ENCODE measurements at regions not wholly inside any gene's neighbourhood (a gene's known extent, or its start where the extent isn't known, plus 50 kb on each side); places are given as distances from the start of the nearest gene placed in this dataset.
"Not testable (repeated sequence)": the region's sequence is repeated elsewhere in the genome, so short reads cannot be mapped to it uniquely, and the experiment has no call there.

DNA sequence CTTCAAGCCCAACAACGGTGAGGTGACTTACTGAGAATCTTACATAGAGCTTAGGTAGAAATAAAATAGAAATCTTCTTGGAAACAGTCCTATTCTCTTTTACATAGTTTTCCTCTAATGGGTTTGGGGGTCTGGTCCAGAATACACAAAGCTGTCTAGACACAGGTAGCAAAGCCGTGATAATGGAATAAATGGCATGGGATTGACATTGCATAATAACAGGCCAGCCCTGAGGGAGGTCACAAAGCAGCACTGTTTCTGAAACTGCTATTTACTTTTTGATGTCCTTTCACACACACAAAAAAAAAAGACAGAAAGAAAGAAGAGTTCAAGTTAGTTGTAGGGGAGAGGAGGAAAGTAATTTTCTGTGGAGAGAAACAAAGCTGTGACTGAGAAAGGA lies 364.8 kb upstream of the SORCS1 start:
- no peak for DNase-seq

DNA sequence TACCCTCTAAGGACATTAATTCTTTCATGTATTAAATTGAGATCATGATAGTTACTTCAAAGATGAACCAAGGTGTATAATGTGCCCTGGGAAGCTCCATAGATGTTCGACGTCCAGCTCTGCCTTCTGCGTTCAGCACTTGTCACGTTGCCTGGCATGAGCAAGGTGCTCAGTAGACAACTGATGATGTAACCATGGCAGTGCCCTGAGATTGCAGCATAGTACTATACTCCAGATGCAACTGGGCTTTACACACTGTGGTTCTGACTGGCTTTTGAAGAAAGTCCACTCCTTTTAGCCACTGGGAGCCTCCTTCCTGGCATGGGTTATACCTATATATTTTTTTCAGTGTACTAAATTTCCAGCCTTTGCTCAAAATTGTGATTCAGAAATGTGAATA lies 355.8 kb upstream of the SORCS1 start:
- no peak for DNase-seq

DNA sequence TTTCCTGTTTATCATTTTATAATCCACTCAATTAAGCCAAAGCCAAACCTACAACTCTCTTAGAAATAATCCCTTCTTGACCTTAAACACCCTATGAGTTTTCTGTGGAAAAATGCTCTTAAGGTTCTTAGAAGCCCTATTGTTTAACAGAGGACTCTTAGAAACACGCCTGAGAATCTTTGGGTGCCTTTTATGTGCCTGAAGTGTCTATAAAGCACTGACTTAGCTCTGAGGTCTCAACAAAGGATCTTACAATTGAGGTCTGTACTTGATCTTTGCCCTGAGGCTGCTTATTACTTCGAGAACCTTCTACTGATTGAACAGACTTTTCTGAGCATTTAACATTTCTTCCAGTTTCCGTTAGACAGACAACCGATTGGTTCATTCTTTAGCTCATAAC lies 353.3 kb upstream of the SORCS1 start:
- no peak for DNase-seq

DNA sequence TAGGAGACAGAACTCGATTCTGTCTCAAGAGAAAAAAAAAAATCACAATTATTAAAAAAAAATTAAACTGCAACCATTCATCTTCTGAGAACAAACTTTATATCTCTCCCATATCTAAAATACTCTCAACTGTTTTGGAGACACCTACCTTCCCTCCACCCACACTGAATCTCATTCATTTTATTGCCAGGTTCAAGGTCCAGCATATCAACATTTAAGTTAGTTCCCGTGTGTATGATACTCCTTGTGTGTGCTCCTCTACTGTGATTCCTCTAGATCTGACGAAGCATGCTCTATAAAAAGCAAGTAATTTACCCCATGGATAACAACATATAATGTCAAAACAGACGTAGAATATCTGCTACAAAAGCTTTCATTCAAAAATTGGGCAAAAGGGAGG lies 351.8 kb upstream of the SORCS1 start:
- no peak for DNase-seq

DNA sequence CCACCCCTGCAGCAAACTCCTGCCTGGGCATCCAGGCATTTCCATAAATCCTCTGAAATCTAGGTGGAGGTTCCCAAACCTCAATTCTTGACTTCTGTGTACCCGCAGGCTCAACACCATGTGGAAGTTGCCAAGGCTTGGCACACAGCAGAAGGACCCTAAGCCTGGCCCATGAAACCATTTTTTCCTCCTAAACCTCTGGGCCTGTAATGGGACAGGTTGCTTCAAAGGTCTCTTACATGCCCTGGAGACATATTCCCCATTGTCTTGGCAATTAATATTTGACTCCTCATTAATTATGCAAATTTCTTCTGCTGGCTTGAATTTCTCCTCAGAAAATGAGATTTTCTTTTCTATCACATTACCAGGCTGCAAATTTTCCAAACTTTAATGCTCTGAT lies 339.5 kb upstream of the SORCS1 start:
- DNase-seq = not testable (repeated sequence)

DNA sequence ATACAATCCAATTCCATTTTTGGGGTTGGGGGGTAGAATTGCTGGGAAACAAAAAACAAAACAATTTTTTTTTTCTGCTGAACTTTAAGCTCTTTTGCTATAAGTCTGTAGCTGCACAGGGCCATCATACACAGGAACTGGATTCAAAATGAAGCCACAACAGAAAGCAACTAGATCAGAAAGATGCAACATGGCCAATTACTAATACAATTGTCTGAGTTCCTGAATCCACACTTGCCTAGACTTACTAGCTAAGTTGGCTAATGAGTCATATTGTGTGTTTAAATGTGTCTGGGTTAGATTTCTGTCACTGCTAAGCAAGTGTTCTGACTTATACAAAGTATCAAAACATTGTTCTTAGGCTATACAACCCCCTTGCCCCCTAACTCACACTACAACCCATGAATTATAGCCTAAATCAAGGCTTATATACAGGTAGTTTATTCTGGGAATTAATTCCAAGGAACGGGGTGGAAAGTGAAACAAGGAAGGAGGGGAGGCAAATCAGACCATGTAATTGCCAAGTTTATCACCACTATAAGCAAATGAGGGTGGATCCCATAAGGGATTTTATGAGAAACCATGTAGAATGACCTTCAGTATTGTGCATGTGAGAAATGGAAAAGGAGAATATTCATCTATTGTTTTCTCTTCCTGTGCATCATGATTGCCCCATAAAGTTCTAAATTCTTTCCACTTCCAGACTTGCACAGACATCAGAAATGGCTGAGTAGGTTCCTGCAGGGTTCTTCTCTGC lies 337.9 kb upstream of the SORCS1 start:
- DNase-seq = no peak

DNA sequence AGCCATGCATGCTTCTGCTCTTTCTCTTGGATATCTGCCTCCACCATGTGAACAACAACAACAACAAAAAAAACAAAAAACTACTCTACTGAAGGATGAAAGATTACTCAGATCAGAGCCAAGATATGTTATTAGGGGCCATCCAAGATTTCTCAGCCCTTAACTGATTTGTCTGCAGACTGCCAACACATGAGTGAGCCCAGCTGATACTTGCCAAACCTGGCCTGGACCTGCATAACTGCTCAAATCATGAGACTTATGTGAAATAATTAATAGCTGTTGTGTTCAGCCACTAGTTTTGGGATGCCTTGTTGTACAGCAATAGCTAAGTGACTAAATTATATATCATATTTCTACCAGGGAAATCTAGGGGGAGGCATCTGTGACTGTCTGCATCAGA lies 334.5 kb upstream of the SORCS1 start:
- DNase-seq = no peak

DNA sequence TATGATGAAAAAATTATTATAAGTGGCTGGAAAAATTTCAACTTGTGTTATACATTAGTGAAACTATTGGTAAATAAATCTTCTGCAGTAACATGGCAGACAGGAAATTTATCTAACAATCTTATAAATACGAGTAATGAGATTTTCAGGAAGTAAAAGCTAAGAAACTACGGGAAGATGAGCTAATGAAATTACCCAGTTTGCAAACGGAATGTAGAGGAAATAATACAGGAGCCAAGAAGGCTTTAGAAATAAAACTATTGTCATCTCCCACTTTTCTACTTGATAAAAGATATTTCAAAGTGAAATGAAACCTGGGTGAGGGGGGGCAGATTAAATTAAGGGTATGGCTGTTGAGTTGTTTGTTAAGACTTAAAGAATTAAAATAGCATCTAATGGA lies 332.5 kb upstream of the SORCS1 start:
- no peak for DNase-seq

DNA sequence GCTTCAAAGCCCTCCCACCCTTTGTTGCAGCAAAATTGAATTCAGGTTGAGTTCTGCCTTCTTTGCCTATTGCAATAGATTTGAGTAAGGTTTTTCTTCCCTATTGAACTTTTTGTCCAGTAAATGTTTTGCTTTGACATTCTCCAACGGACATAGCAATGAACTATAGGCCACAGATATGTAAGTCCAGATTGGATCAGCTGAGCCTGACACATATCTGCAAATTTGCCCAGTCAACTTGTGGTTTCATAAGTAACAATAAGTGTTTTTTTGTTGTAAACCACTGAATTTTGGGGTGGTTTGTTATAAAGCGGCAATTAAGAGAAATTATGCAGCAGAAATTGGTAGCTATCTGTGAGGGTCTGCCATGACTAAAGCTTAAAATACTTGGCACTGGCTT lies 332.1 kb upstream of the SORCS1 start:
- DNase-seq = no peak

DNA sequence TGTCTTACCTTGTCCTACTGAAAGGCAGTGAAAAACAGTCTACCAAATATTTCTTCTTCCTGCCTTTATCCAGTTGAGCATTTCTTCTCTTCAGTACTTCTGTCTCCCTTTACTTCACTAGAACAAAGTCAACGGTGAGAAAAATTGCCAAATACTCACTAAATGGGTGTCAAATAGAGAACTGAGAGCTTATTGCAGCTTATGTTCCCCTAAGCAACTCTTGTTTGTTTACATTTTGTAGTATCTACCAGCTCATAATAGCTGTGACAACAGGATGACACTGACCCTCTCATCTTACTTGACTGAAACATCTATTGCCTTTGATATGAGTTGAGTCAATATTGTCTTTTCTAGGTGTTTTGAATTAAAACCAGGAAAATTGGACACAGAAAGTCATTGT lies 327.9 kb upstream of the SORCS1 start:
- DNase-seq = no peak

DNA sequence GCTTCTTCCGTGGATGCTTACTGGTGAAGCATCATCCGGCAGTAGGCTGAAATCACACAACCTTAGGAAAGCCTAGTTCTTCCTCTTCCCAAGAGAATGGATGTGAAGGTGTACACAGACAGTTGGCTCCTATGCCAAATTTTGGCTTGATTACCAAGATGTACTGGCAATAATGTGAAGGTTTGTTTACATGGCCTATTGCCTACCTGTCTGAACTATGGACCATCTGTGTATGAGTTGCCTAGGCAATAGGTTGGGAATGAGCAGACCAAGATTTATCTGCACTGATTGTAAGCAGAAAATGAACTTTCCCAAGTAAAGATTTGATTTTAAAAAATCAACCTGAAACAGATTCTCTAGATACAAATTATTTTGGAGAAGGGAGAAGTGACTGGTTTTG lies 325.9 kb upstream of the SORCS1 start:
- DNase-seq = no peak

DNA sequence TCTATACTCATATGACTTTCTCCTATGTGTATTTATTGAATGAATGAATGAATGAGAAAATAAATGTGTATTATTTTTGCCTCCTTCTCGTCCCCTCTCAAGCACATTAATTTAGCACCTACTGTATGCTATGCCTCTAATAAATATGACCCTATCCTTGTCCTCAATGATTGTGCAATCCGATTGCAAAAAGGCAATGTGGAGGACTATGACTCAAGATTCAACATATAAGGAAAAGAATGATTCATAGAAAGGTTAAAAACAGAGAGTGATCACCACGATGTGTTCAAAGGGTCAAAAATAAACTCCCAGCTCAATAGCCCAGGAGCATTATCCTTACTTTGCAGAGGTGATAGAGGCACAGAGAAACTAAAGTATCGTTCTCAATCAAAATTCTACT lies 322.8 kb upstream of the SORCS1 start:
- DNase-seq = no peak

DNA sequence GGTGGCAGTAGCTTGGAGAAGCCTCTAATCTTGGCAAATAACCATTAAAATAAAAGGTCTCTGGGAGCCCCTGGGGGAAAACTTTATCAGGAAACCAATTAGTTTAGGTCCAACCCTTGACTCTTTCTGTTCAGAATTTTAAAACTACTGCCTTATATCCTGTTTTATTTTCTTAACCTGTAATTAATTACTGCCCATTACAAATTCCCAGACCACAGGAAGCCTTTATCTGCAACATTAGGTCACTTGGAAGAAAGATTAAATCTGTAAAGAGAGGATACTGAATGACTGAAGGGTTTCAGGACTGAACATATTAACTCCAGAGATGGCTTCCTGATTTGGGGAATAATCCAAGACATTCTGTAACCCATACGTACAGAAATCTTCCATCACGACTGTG lies 320.5 kb upstream of the SORCS1 start:
- DNase-seq = no peak

DNA sequence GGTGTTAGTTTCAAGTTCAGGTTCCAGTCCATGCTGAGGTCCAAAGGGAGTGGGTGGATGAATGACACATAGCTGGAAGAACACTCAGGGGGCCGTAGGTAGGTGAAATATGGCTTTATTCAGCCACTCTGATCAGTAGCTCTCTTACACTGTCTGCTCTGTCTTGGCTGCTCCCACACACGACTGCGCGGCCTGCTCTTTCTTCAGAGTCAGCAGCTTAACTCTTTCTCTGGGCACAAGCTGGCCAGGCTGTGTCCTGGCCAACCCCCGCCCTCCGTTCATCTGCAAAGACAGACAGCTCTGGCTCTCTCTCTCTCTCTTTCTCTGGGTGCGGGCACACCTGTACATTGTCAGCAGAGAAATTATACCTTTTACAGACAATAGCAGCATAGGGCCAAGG lies 317.4 kb upstream of the SORCS1 start:
- no peak for DNase-seq

DNA sequence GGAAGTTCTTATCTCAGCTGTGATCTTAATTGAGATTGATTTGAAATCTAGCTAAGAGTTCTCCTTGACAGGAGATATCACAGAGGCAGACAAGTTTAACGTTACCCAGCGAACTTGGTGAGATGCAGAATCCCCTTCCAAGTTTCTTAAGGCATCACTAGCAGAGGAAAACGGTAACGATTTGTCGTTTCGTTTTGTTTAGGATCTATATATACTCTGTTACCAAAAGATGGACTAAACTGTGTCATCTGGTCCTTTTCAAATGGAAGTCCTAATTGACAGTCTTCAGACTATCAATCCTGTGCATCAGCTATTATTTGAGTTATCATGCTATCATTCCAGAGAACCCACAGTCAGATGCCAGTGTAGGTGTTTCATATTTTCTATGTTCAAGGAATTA lies 316.7 kb upstream of the SORCS1 start:
- no peak for DNase-seq

DNA sequence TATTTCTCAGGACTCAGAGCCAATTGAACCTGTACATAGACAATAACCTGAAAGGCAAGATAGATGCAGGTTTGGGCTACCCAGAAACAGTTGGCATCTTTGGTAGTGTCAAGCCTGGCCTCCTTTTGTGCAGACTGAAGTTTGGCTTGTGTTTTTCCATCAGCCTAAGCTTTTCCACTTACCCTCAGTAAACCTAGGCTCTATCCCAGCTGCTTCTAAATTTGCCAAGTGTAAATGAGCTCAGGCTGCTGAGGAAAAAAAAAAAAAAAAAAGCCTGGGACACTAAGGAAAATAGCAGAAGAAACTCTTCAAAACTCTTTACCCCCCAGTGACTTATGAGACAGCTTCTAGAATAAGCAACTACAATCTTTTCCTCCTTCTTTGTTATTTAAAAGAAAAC lies 316.3 kb upstream of the SORCS1 start:
- no peak for DNase-seq

DNA sequence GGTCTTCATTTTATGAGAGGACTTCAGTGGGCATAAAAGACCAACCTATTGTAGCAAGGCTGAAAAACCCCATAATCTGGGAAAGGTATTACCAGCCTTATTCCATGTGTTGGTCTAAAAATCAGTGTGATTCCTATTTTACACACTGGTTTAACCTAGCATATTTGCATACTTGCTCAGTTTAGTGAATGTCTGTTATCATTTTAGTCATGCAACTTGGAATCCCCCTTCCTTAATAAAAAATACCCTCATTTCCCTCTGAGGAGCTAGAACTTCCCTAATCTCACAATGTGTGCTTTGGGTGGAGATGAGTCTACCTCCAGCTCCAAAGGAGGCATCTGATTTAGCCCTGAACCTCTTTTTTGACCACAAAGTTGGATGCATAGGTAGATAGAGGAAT lies 312.8 kb upstream of the SORCS1 start:
- DNase-seq = no peak

DNA sequence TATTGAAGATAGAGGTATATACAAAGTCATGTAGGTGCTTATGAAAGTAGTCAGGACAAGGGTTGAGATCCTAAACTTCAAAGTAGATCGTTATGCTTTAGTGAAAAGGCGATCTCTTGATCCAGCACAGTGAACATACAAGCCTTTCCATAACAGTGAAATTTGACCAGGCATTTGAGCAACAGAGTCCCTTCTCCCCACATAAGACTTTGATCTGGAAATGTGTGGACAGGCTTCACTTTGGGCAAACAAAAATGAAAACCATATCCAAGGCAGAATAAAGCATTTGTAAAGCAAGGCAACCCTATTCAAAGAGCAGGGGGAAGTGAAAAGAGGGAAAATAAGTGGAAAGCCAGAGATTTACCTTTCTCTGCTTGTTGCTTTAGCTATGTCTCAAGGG lies 311.9 kb upstream of the SORCS1 start:
- no peak for DNase-seq

DNA sequence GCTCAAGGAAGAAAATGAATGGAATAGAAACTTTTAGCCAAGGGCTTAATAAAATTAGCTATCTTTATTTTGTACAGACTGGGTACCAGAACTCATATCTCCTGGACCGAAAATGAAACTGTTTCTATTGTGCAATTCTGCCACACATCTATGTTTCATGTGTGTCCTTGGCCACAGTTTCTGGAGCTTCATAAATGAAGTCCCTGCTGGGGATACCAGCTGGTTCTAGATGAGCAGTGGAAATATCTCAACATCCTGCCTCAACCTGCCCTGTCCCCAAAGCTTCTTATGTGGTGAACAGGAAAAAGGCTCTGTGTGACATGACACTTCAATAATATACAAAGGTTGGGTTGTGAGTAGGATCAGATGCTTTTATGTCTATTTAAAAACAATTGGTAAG lies 310.1 kb upstream of the SORCS1 start:
- no peak for DNase-seq

DNA sequence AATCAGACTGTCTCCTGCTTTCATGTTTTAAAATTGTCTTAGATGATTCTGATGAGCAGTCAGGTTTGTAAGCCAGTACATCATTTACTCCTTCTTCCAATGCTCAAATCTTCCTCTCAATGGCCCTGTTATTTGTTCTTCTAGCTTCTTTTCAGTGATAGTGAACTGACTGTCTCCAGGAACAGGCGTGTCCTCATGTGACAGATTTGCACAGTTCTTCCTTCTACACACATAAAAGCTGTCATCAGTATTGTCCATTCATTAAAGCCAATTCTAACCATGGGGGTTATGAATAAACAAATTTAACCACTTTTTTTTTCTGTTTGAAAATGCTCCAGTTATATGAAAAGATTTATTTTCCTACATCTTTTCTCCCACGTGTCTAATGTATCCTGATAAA lies 308.7 kb upstream of the SORCS1 start:
- no peak for DNase-seq

DNA sequence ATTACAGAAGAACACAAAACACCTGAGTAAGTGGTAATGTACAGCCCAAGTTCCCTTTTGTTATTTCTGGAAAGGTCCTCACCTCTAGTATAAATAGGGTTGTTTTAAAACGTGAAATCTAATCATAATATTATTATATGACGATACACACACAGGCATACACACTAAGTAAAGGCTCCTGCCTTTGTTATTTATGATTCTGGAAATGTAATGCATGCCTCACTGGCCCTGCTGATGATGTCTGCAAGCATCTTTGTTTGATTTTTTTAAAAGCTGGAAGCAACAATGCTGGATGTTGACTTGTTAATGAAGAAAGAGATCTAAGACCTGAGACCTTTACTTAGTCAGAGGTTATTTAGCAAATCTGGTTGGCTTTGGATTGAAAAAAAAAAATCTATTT lies 307.4 kb upstream of the SORCS1 start:
- DNase-seq = no peak

DNA sequence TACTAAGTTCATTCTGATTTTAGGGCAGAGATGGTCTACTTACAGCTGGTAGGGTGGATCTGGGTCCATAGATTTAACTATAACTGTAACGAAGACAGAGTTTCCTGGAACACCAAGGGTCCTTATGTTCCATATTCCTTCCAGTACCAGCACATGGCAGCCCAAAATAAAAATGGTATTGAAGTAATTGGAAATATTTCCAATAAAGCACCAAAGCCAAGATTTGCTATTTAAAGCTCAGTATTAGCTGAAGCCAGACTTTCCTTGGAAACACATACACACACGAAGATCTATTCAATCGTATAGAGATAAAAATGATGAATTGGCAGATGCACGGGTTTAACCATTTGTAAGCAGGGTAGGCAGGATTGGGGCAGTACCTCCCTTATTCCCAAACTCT lies 289.1 kb upstream of the SORCS1 start:
- no peak for DNase-seq

DNA sequence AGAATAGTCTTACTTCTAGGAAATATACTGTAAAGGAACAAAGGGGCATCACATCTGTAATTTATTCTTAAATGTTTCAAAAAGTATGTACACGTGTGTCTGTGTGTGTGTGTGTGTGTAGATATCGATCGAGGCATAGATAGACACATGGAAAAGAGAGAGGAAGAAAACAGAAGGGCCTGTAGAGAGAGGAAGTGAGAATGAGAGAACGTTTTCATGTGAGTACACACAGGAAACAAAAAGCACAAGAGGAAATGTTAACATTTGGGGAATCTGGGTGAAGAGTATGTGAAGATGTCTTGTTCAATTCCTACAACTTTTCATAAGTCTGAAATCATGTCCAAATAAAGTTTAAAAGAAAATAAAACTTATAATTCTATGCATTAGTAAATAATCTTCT lies 286.5 kb upstream of the SORCS1 start:
- no peak for DNase-seq

DNA sequence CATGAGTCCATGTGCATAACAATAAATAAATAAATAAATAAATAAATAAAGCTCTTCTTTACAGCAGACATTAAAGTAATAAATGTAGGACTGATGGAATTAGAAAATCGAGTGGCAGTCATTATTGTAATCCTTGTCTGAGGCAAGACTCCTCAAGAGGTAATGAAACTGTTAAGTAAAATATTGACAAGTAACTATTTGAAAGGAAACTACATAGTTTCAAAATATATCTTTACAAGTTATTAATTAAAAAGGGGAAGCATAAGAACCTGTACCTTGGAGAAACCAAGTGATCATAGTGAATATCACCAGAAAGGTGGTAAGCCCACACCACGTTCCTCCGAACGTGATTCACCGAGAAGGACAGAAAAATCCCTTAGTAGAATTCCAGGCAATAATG lies 285.6 kb upstream of the SORCS1 start:
- DNase-seq = no peak

DNA sequence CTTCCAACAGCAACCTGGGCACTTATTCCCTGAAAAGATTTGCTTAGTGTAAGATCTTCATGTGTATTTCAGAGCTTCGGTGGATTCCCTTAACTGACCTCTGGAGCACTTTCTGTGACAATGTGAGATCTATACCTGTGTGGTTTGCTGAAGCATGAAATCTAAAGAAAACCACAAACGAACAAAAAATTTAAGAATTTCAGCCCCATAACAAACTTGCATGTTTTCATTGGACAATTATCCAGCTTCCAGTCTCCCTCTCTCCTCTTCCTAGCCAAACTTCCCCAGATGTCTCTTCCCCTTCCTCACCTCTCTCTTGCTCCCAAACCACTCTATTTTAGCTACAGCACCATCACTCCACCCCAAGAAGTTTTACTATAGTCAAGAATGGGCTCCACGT lies 279.9 kb upstream of the SORCS1 start:
- DNase-seq = no peak
